GM23248 (cell line): ENCODE measurements at regions not wholly inside any gene's neighbourhood (a gene's known extent, or its start where the extent isn't known, plus 50 kb on each side); places are given as distances from the start of the nearest gene placed in this dataset.

Source experiments
- DNase-seq: peaks from one replicate; pipeline ENCODE4 v3.0.0-alpha.2; 2015
- H2AFZ ChIP-seq: fragments of 200-600 bp; sonication (generic); 2 replicates; pipeline ENCODE4 v1.6.1; 2016; ENCODE audit warnings: antibody characterized with exemption
- H3F3A ChIP-seq: fragments of 200-600 bp; sonication (generic); 2 replicates; pipeline ENCODE4 v1.6.1; 2016; ENCODE audit warnings: mild to moderate bottlenecking, antibody characterized with exemption, mixed run types; ENCODE audit not compliant: insufficient read depth
- H3K27ac ChIP-seq: fragments of 200-600 bp; sonication (generic); 2 replicates; pipeline ENCODE4 v1.5.1; 2016; ENCODE audit warnings: mild to moderate bottlenecking
- H3K27me3 ChIP-seq: fragments of 200-600 bp; sonication (generic); replicated peaks from 2 replicates; pipeline ENCODE4 v1.6.1; 2016; ENCODE audit warnings: mild to moderate bottlenecking; ENCODE audit not compliant: insufficient read depth
- H3K36me3 ChIP-seq: fragments of 200-600 bp; sonication (generic); 2 replicates; pipeline ENCODE4 v1.6.1; 2016; ENCODE audit warnings: low read depth, mild to moderate bottlenecking
- H3K4me1 ChIP-seq: fragments of 200-600 bp; sonication (generic); 2 replicates; pipeline ENCODE4 v1.6.1; 2016; ENCODE audit warnings: mild to moderate bottlenecking; ENCODE audit not compliant: insufficient read depth
- H3K4me2 ChIP-seq: fragments of 200-600 bp; sonication (generic); one replicate; pipeline ENCODE4 v1.6.1; 2016; ENCODE audit warnings: mild to moderate bottlenecking; ENCODE audit not compliant: unreplicated experiment
- H3K4me3 ChIP-seq: fragments of 200-600 bp; sonication (generic); 2 replicates; pipeline ENCODE4 v1.5.1; 2016; ENCODE audit warnings: mild to moderate bottlenecking
- H3K79me2 ChIP-seq: fragments of 200-600 bp; sonication (generic); 2 replicates; pipeline ENCODE4 v1.6.1; 2016; ENCODE audit warnings: mild to moderate bottlenecking; ENCODE audit not compliant: insufficient read depth
- H3K9ac ChIP-seq: fragments of 200-600 bp; sonication (generic); 2 replicates; pipeline ENCODE4 v1.6.1; 2016; ENCODE audit warnings: mild to moderate bottlenecking
- H3K9me2 ChIP-seq: fragments of 200-600 bp; sonication (generic); 2 replicates; pipeline ENCODE4 v1.6.1; 2016; ENCODE audit warnings: mixed run types, mild to moderate bottlenecking, moderate library complexity; ENCODE audit not compliant: insufficient read depth
- H3K9me3 ChIP-seq: fragments of 200-600 bp; sonication (generic); one replicate; pipeline ENCODE4 v1.6.1; 2017; ENCODE audit warnings: low read depth
- H4K20me1 ChIP-seq: fragments of 200-600 bp; sonication (generic); 2 replicates; pipeline ENCODE4 v1.6.0; 2016; ENCODE audit not compliant: insufficient read depth
- EZH2 ChIP-seq: fragments of 200-600 bp; sonication (generic); IDR thresholded peaks from 2 replicates; pipeline ENCODE4 v1.6.1; 2018; ENCODE audit warnings: antibody characterized with exemption, mild to moderate bottlenecking; ENCODE audit not compliant: insufficient read depth, poor library complexity, severe bottlenecking
- EZH2phosphoT487 ChIP-seq: fragments of 200-600 bp; sonication (generic); IDR thresholded peaks from 2 replicates; pipeline ENCODE4 v1.6.1; 2018; ENCODE audit warnings: antibody characterized with exemption, moderate library complexity, mild to moderate bottlenecking, low read depth; ENCODE audit not compliant: insufficient read depth
- WGBS, 2 experiments: methylation state at CpG; one replicate each; pipeline ENCODE4 v1.1.6; 2015 to 2017; ENCODE audit warnings: low lambda C conversion rate in 2 of 2, low coverage in 1 of 2; ENCODE audit errors: missing lambda C conversion rate in 2 of 2; 5-methylcytosine and 5-hydroxymethylcytosine counted together
- in situ Hi-C: fragments of 300-500 bp; cut with MboI; formaldehyde crosslinking; loops from 2 replicates; pipeline ENCODE4 v1.15.0; 2020

DNA sequence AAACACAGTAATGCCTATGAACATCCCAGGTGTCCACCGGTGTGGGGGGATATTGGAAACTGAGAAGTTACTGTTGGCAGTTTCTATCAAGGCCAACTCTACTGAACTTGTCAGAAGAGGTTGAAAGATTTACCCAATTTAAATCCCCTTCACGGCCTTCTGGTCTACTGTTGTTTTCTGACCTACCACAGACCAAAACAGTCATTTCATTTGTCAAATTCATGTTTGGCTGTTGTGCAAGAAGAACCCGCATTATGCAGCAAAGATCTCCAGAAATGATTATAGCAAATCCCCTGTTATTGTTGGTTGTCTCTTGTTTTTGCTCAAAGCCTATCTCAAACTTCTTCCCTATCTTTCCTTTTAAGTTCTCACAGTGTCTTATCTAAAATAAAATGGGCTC is 73.1 kb upstream of the MAF start:
- Histone ChIP-seq H4K20me1 (no peaks in the 10 kb centered on the region), H3K27ac (no peak overlapping the region), H3K9me2 (no peaks in the 10 kb centered on the region), H3K36me3 (no peaks in the 10 kb centered on the region), H3K9ac (no peak overlapping the region), H3K4me3 (no peak overlapping the region), H2AFZ (no peak overlapping the region), H3K4me1 (no peaks in the 10 kb centered on the region), H3K79me2 (no peaks in the 10 kb centered on the region), H3K9me3 (no peaks in the 10 kb centered on the region), H3K27me3 (no peaks in the 10 kb centered on the region), H3F3A (no peaks in the 10 kb centered on the region), H3K4me2 (no peak overlapping the region)
- TF ChIP-seq EZH2 (no peak), EZH2phosphoT487 (no peak)
- in situ Hi-C loops, result no loop called here
- DNase-seq, result no peak
- WGBS, 2 experiments, result 51% methylated on average over 3 of the region's 3 CpGs

DNA sequence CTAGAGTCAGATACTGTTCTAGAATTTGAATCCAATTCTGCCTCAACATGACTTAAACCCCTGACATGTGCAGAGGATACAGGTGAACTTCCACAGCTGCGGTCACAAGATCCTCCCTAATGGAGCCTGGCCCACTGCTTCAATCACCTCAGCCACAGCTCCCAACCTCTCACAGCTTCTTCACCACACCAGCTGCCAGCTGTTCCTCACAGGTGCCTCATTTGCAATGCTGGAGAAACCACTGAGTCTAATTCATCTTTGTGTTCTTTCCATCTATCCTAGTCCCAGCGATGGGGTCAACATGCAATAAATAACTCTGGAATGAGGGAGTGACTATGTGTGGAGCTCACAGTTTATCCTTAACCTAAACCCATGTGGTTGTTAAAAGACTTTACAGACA is 72.0 kb upstream of the MAF start:
- H3K9ac ChIP-seq, result no peak overlapping the region
- no peak overlapping the region for H3K4me3 ChIP-seq
- no peaks in the 10 kb centered on the region for H3F3A ChIP-seq
- H3K27ac ChIP-seq, result no peak overlapping the region
- H3K27me3 ChIP-seq, result no peaks in the 10 kb centered on the region
- no peaks in the 10 kb centered on the region for H4K20me1 ChIP-seq
- in situ Hi-C loops, result no loop called here
- no peaks in the 10 kb centered on the region for H3K9me2 ChIP-seq
- H3K4me1 ChIP-seq, result no peaks in the 10 kb centered on the region
- H2AFZ ChIP-seq, result no peak overlapping the region
- TF ChIP-seq EZH2phosphoT487, result no peak
- no peak overlapping the region for H3K4me2 ChIP-seq
- H3K9me3 ChIP-seq, result no peaks in the 10 kb centered on the region
- H3K79me2 ChIP-seq, result no peaks in the 10 kb centered on the region
- DNase-seq, result no peak
- H3K36me3 ChIP-seq, result no peaks in the 10 kb centered on the region
- 72 to 88% methylated on average over 2 of the region's 2 CpGs for WGBS, 2 experiments

DNA sequence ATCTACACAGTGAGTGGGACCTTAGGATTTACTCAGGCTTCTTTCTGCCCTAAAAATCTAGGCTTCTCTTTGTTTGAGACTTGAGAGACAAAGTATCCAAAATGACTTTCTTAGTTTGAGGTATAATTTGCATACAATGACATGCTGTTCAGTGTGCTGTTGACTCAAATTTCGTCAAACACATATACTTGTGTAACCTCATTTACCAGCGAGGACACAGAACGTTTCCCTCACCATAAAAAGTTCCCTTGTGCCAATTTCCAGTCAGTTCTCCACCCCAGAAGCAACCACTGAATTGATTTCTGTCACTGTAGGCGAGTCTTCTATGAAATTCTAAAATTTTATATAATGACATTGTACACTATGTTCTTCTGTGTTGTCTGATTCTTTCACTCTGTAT is 68.0 kb upstream of the MAF start:
- no peak for TF ChIP-seq EZH2
- TF ChIP-seq EZH2phosphoT487, result no peak
- H3K4me2 ChIP-seq, result no peak overlapping the region
- no peaks in the 10 kb centered on the region for H4K20me1 ChIP-seq
- no peaks in the 10 kb centered on the region for H3K36me3 ChIP-seq
- WGBS, 2 experiments, result 20 to 23% methylated on average over 4 of the region's 4 CpGs
- H3K9ac ChIP-seq, result no peak overlapping the region
- H3K9me2 ChIP-seq, result no peaks in the 10 kb centered on the region
- H3K4me1 ChIP-seq, result no peaks in the 10 kb centered on the region
- no peak for DNase-seq
- H3K27ac ChIP-seq, result no peak overlapping the region
- H2AFZ ChIP-seq, result no peak overlapping the region
- in situ Hi-C loops, result no loop called here
- H3K9me3 ChIP-seq, result no peaks in the 10 kb centered on the region
- H3F3A ChIP-seq, result no peaks in the 10 kb centered on the region
- H3K79me2 ChIP-seq, result no peaks in the 10 kb centered on the region
- no peak overlapping the region for H3K4me3 ChIP-seq
- no peaks in the 10 kb centered on the region for H3K27me3 ChIP-seq

DNA sequence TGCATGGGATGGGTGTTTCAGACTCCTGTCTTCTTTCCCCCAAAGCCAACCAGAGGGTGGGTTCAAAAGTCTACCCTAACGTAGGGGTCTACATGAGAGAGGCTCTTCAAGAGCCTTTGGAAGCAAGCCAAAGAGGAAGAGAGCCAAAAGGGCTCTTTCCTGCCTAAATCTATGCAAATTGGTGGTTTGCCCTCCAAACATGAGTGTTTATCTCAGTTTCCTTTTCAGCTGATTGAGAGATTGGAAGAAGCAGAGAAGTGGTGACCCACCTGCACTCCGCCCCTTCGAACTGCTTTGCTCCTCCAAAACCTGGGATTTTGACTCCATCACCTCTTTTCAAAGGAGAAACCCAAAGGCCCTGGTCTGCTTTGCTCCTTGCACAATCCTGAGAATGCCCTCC is 65.4 kb upstream of the MAF start:
- Histone ChIP-seq H3K27me3 (no peaks in the 10 kb centered on the region), H4K20me1 (no peaks in the 10 kb centered on the region), H3K36me3 (no peaks in the 10 kb centered on the region), H3K9me2 (no peaks in the 10 kb centered on the region), H3K4me3 (no peak overlapping the region), H3K79me2 (no peaks in the 10 kb centered on the region), H3K9me3 (no peaks in the 10 kb centered on the region), H3K4me2 (no peak overlapping the region), H2AFZ (no peak overlapping the region), H3F3A (no peaks in the 10 kb centered on the region), H3K9ac (no peak overlapping the region), H3K27ac (no peak overlapping the region), H3K4me1 (no peaks in the 10 kb centered on the region)
- 35% methylated on average over 3 of the region's 3 CpGs for WGBS, 2 experiments
- in situ Hi-C loops, result no loop called here
- no peak for DNase-seq
- no peak for TF ChIP-seq EZH2phosphoT487

DNA sequence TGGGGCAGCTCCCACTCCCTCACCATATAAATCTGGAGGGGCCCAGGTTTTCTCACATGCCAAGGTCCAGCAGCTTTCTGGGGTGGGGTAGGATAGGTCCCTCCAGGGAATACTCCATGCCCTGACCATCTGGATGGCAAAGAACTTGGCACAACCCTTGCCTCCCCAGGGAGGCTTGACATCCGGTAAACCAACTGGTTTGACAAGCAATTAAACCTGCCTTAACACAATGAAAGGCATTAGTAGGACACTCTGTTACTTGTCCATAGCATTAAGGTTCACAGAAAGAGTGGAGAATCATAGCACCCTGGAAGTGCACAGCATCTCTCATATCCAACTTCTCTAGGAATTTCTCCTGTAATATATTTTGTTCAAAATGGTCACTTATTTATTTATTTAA is 63.9 kb upstream of the MAF start:
- H3K9me3 ChIP-seq, result no peaks in the 10 kb centered on the region
- H2AFZ ChIP-seq, result no peak overlapping the region
- no peak overlapping the region for H3K9ac ChIP-seq
- H3K79me2 ChIP-seq, result no peaks in the 10 kb centered on the region
- no peaks in the 10 kb centered on the region for H4K20me1 ChIP-seq
- no peak overlapping the region for H3K4me3 ChIP-seq
- no peaks in the 10 kb centered on the region for H3K36me3 ChIP-seq
- no peak overlapping the region for H3K4me2 ChIP-seq
- no peaks in the 10 kb centered on the region for H3K9me2 ChIP-seq
- 65 to 82% methylated on average over 1 of the region's 1 CpG for WGBS, 2 experiments
- DNase-seq, result no peak
- H3K27me3 ChIP-seq, result no peaks in the 10 kb centered on the region
- H3K4me1 ChIP-seq, result no peaks in the 10 kb centered on the region
- no peak overlapping the region for H3K27ac ChIP-seq
- H3F3A ChIP-seq, result no peaks in the 10 kb centered on the region
- in situ Hi-C loops, result no loop called here
- TF ChIP-seq EZH2 (no peak), EZH2phosphoT487 (no peak)
